ENCODE measurements at regions not wholly inside any gene's neighbourhood (a gene's known extent, or its start where the extent isn't known, plus 50 kb on each side); places are given as distances from the start of the nearest gene placed in this dataset.

GRCh38 chr6:43911354-43912115 lies 141.5 kb downstream of the VEGFA start:
- TF ChIP-seq CTCF (conservative IDR thresholded peaks at IDR 0.05; ENCODE audit: low read depth, low read length) (no peak), EZH2phosphoT487 (IDR thresholded peaks at IDR 0.05; ENCODE audit: borderline replicate concordance, low read length) (no peak)
